GM21576 (cell line): ENCODE measurements at regions not wholly inside any gene's neighbourhood (a gene's known extent, or its start where the extent isn't known, plus 50 kb on each side); places are given as distances from the start of the nearest gene placed in this dataset.

Experiments used
- ATAC-seq: cut with Tn5 transposase; IDR thresholded peaks from one replicate; pipeline ENCODE4 v1.9.1; 2021; ENCODE audit warnings: mild to moderate bottlenecking, moderate library complexity; ENCODE audit not compliant: unreplicated experiment

GRCh38 chr2:146952696-146953095 is 892.1 kb upstream of the ACVR2A start:
- ATAC-seq: no peak

GRCh38 chr2:146950911-146951310 is 893.9 kb upstream of the ACVR2A start:
- ATAC-seq: no peak

- no peak for ATAC-seq
Measured at GRCh38 chr2:146950361-146950760, 894.5 kb upstream of the ACVR2A start.

GRCh38 chr2:146949400-146949799 is 895.4 kb upstream of the ACVR2A start:
- ATAC-seq: no peak

GRCh38 chr2:146944601-146945000 is 900.2 kb upstream of the ACVR2A start:
- no peak for ATAC-seq

GRCh38 chr2:146939991-146940685 is 904.7 kb upstream of the ACVR2A start:
- no peak for ATAC-seq

- no peak for ATAC-seq
Measured at GRCh38 chr2:146934921-146935320, 909.9 kb upstream of the ACVR2A start.

GRCh38 chr2:146931109-146931508 is 913.7 kb upstream of the ACVR2A start:
- ATAC-seq: peak; percentile 79

GRCh38 chr2:146927080-146927711 is 917.6 kb upstream of the ACVR2A start:
- ATAC-seq: no peak

GRCh38 chr2:146918280-146918679 is 926.5 kb upstream of the ACVR2A start:
- ATAC-seq: no peak

- no peak for ATAC-seq
Measured at GRCh38 chr2:146917431-146918042, 927.3 kb upstream of the ACVR2A start.

GRCh38 chr2:146916914-146917313 is 927.9 kb upstream of the ACVR2A start:
- no peak for ATAC-seq

- ATAC-seq: no peak
Measured at GRCh38 chr2:146913476-146913875, 931.4 kb upstream of the ACVR2A start.

GRCh38 chr2:146912536-146912935 is 932.3 kb upstream of the ACVR2A start:
- ATAC-seq: no peak

- no peak for ATAC-seq
Measured at GRCh38 chr2:146908776-146909175, 936.1 kb upstream of the ACVR2A start.

- no peak for ATAC-seq
Measured at GRCh38 chr2:146898083-146898482, 946.7 kb upstream of the ACVR2A start.

- no peak for ATAC-seq
Measured at GRCh38 chr2:146894514-146894913, 950.3 kb upstream of the ACVR2A start.

- no peak for ATAC-seq
Measured at GRCh38 chr2:146893500-146894041, 951.3 kb upstream of the ACVR2A start.

- no peak for ATAC-seq
Measured at GRCh38 chr2:146890491-146890890, 954.3 kb upstream of the ACVR2A start.

- no peak for ATAC-seq
Measured at GRCh38 chr2:146879882-146880281, 964.9 kb upstream of the ACVR2A start.

GRCh38 chr2:146874260-146874658 is 970.6 kb upstream of the ACVR2A start:
- ATAC-seq: no peak

- ATAC-seq: no peak
Measured at GRCh38 chr2:146873646-146874259, 971.1 kb upstream of the ACVR2A start.
